Activated naive CD4-positive, alpha-beta T cell treated with Interleukin-2 at 50 U/mL for 16 hours (primary cell): ENCODE measurements at regions not wholly inside any gene's neighbourhood (a gene's known extent, or its start where the extent isn't known, plus 50 kb on each side); places are given as distances from the start of the nearest gene placed in this dataset.

Experiments
- DNase-seq: peaks from one replicate; pipeline ENCODE4 v3.0.0-alpha.2; 2020

DNA sequence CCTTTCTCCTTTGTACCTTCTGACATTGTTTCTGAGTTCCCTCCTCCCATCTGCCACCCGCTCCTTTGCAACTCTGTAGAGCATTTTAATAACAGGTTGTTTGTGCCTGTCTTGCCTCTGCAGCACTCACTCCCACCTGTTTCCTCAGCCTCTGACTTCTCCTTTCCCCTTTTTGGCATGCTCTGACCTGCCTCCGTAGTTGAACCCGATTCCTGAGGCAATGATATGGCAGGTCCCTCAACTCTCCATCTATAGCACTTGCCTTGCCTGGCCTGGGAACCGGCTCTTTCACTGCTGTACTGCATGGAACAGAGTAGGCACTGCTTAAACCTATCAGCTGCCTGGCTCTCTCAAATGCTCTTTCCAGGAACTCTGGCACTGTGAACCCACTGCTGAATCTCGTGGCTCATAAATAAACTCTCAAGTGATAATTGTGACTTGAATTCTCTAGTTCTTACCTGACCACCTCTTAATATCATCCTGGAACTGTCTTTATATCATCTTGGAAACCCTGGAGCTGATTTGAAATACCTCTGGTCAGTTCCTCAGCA lies 50.3 kb downstream of the UTRN start:
- DNase-seq: no peak

DNA sequence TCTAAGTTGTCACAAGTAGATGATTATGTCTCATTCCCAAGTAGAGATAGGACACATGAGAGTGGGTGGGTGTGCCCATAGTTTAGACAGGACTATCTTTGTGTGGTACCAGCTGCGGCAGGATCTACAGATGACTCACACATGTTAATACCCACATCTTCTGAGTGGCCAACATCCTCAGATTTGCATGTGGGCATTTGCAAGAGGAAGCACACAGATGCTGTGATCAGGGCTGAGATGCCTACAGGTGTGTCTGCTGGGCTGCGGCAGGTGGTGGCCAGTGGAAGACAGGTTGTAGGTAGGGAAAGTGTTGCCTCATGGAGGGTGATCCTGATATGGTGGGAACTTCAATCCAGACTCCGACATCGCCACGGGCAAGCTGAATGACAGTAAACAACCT lies 50.8 kb downstream of the UTRN start:
- no peak for DNase-seq

DNA sequence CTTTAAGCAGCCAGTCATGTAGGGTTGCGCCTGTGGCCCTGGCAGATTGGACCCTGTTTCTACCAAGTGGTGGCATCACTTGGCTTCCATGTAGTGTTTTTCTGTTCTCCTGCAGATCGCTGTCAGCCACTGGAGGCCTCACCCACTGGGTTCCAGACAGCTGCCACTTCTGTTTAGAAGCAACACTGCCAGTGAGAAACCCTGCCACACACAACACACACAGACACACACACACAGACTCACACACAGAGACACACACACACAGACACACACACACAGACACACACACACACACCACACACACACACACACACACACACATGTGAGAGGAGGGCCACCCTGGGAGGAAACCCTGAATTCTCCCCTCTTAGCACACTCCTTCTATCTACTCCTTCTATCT lies 51.8 kb downstream of the UTRN start:
- no peak for DNase-seq

DNA sequence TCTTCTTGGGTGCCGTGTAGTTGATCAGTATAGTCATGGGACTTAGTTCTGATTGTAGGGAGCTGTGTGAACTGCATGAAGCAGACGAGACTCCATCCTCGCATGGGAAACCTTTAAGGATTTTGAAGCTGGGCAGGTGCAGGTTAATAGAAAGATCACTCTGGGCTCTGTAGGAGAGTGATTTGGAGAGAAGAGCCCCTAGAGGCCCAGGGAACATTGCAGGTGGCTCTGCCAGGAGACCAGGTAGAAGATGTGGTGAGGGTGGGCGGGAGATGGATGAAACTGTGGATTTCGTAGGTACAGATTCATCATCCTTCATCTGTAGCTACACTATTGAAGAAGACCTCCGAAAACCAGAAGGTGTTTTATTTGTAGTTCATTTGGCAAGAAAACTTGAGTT lies 53.3 kb downstream of the UTRN start:
- DNase-seq: no peak

DNA sequence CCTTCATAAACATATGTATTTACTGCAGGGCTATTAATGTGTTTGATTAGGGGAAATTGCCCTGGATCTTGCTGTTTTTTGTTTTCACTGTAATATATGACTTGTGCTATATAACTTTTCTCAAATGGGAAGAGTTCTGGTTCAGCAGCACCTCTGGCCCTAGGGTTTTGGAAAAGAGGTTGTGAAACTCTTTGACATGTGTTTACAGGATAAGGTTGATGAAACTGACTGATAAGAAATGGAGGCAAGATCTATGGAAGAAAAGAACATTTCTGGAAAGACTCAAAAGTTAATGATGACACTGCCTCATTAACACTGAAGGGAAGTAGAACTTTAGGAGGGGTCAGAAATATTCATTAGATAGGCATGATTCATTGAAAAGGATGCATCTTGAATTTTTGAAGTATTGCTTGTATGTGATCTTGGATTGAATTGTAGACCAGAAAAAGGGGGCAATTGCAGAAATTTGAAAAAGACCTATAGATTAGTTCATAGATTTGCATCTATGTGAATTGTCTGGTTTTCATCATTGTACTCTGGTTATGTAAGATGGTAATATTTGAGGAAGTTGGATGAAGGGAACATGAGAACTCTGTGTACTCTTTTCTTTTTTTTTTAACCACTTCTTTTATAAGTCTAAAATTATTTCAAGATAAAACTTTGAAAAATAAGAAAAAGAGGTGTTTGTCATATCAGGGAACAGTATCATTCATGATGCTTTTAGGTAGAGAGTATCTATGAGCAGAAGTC lies 54.0 kb downstream of the UTRN start:
- no peak for DNase-seq

DNA sequence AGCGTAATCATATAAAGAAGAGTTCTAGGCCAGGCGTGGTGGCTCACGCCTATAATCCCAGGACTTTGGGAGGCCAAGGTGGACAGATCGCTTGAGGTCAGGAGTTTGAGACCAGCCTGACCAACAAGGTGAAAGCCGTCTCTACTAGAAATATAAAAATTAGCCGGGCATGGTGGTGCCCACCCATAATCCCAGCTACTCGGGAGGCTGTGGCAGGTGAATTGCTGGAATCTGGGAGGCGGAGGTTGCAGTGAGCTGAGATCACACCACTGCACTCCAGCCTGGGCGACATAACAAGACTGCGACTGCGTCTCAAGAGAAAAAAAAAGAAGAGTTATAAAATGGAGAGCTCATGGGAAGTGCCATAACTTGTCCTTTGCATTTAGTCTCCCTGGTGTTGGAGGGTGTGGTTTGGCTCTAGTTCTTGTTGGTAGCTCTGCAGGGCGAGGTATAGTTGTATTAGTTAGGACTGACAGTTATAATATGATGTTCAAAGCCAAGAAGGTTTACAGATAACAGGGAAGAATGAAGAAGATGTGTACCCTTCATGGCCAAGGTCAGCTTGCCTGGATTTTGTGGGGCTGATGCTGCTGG lies 54.8 kb downstream of the UTRN start:
- no peak for DNase-seq

DNA sequence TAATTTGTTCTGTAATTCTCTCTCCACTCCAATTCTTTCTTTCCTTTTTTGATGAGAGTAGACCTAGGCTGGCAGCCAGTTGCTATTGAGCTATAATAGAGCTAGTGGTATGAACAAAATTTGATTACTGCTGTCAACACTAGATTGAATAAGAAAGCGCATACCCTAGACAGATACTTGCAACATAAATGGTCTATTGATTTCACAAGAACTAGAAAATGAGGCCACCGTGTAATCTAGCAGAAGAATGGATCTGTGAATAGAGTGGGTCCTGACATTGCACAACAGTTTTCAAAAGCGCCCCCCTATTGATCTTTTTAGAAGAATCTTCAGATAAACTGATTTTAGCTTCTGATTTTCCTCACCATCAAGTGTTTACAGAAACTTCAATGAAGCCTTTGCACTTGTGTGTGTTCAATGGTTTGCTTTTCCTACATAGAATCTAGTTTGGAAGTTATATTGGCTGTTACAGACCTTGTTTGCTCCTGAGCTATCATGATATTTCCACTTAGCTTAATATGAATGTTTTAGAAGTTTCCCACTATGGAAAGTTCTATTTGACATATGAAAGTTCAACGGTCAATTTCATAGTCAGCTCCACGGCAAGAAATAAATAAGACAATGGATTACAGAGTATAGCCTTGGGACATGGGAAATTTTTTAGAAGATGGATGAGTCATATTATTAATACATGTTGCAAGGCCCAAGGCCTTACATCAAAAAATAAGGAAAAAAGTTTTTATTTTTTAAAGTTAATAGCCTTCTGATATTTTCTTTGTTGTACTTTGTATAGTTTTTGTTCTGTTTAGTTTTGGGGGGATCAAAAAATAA lies 55.6 kb downstream of the UTRN start:
- no peak for DNase-seq

DNA sequence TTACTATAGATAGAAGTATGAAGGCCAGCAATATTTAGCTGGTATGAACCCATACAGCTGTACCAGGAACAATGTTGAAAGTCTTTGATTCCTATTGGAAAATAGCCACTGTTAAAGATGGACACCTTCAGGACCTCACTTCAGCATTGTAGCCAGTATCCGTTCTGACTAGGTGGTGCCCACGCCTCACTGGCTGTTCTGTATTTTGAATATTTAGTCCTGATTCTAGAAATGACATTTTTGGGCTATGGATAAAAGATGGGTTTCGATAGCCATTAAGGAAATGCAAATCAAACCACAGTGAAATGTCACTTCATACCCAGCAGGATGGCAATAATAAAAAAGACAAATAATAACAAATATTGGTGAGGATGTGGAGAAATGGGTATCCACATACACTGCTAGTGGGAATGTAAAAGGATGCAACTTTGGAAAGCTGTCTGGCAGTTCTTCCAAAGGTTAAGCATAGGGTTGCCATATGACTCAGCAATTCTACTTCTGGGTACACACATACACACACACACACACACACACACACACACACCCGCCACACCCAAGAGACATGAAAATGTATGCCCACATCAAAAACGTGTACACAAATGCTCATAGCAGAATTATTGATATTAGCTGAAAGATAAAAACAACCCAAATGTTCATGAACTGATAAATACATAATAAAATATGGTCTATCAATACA lies 56.8 kb downstream of the UTRN start:
- no peak for DNase-seq

DNA sequence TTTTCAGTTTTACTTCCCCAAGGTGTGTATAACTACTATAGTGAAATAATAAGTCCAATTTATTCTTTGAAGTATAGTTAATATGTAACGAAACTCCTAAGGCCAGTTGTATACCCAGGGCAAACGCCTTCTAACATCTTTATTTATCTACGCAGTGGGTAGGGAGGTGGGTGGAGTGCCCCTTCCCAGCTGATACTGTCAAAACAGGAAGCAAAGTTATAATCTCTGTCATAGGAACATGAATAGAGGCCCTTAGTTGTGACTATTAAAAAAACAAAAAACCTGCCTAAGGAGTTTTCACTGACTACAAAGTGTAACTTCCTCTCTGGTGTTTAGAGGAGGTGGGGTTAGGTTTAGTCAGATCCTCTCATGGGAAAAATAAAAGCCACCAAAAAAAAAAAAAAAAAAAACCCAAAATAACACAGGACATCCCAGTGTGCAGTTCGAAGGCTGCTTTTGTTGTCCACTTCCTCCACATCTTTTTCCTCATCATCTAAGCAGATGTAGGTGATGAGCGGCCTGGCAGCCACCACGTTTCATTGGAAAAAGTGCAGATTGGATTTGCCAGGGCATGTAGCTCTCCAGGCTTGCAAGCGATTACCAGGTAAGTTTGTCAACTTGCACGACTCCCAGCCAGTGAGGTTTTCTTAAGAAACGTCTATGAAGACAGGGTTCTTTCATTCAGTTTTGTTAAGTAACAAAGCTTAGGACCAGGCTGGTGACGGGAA lies 58.7 kb downstream of the UTRN start:
- DNase-seq: peak; percentile 34

DNA sequence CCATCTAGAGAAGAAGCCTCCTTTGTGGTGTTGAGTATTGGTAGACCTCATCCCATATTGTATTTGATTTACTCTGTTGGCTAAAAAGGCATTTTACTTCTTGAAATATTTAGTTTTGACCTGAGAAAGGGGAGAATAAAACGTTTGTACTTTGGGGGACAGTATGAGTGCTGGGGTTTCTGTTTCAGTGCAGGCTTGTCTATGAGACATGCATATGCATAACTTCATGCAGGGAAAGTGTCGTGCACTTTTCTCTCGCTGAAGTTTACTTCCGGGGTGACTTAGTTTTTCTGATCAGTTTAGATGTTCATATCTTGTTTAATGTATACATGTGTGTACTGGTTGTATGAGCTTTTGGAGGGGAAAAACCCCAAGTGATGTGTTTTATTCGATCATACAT lies 59.5 kb downstream of the UTRN start:
- DNase-seq: peak; percentile 53

DNA sequence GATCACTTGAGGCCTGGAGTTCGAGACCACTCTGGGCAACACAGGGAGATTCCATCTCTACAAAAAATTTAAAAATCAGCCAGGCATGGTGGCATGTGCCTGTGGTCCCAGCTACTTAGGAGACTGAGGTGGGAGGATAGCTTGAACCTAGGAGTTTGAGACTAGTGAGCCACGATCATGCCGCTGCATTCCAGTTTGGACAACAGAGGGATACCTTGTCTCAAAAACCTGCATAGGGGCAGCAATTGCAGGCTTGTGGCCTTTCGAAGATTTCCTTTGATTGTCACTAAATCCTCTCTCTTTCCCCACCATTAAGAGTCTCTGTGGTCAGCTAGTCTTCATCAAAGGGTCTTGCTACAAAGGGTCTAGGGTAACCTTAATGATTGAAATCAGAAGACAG lies 60.3 kb downstream of the UTRN start:
- DNase-seq: no peak

DNA sequence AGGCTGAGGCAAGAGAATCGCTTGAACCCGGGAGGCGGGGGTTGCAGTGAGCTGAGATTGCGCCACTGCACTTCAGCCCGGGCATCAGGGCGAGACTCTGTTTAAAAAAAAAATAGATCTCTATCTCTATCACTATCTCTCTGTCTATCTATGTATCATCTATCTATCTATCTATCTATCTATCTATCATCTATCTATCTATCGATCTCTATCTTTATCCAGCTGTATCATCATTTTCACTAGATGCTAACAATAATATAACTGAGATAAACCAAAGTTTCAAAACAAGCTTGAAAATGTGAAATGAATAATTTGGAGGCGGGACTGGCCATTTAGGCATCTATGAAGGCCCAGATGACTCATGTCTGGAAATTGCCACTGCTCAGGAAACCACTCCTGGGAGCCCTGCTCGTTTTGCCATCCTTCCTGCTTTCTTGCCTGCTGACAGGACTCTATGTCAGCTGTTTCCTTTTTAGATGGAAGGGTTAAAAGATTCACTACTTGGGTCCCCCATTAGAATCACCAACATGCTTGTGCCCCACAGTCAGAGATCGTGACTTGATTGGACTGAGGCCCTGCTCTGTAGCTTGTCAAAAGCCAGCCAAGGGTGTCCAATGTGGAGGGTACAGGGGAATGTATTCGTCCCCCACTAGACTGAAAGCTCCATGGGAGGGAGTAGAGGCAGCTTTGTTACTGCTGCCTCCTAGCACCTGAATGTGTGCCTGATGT lies 61.7 kb downstream of the UTRN start:
- no peak for DNase-seq

DNA sequence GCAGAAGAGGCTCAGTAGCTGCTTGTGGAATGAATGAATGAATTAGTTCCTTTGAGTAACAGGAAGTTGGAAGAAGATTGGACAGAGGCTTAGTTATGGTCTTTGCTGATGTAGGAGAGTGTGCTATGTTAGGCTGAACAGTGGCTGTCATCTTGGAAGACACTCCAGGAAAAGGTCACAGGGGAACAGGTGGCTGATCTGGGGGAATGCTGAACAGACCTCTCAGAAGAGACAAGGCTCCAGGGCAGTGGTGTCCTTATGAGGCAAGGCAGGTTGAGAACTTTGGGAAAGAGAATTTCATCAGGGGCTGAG lies 62.3 kb downstream of the UTRN start:
- no peak for DNase-seq

DNA sequence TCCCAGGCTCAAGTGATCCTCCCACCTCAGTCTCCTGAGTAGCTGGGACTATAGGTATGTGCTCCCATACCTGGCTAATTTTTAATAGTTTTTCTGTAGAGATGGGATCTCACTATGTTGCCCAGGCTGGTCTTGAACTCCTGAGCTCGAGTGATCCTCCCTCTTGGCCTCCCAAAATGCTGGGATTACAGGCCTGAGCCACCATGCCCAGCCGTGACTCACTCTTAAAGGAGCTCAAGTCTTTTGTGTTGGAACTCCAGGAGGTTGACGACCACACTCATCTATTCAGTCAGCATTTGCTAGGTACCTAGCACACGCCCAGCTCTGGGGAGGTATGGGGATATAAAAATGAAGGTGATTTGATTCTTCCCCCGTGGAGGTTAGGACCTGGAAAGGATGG lies 62.8 kb downstream of the UTRN start:
- no peak for DNase-seq

DNA sequence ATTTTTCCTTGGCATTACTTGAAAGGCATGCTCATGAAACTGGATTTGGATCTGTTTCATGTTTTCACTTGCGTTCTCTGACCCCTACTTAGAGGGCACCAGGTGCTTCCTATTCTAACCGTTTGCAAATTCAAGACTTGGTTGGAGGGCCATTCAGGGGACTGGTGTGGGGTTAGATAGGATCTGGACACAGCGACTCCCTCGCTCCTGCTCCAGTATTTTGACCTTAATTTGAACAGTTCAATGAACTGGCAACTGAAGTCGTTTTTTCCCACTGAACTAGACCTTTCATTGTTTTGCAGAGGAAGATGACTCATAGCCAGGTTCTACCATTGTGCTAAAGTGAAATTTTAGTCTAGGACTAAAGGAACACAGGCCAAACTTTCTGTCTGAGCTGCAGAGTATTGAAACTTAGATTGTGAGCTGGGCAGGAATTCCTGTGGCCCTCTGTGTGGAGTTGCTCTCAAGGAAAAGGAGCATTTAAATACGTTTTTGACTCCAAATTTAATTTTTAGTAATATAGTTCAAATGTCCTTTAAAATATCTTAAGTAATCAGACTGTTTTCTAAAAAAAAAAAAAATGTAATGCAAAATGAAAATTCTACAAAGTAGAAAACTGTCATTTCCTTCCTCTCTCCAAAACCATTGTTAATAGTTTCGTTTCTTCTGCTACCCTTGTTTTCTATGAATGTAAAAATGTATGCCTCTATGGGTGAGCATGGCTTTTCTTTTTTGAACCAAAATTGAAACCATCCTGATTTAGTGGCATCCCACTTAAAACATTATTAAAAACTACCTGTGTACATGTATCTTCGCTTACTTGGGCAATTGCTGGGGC lies 64.8 kb downstream of the UTRN start:
- no peak for DNase-seq

DNA sequence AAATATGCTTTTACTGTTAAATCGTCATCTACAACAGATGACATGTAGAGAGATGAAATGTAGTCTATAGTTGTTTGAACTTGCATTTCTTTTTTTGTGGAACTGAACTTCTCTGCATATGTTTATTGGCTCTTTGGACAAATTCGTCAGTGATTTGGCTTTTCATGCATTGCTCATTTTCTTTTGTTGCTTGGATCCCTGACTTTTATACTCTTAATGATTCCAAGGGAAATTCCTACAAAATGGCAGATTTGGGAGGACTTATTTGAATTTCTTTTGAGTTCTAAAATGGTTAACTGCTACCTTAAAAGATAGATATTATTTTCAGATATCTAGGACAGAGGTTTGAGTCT lies 65.4 kb downstream of the UTRN start:
- DNase-seq: no peak

DNA sequence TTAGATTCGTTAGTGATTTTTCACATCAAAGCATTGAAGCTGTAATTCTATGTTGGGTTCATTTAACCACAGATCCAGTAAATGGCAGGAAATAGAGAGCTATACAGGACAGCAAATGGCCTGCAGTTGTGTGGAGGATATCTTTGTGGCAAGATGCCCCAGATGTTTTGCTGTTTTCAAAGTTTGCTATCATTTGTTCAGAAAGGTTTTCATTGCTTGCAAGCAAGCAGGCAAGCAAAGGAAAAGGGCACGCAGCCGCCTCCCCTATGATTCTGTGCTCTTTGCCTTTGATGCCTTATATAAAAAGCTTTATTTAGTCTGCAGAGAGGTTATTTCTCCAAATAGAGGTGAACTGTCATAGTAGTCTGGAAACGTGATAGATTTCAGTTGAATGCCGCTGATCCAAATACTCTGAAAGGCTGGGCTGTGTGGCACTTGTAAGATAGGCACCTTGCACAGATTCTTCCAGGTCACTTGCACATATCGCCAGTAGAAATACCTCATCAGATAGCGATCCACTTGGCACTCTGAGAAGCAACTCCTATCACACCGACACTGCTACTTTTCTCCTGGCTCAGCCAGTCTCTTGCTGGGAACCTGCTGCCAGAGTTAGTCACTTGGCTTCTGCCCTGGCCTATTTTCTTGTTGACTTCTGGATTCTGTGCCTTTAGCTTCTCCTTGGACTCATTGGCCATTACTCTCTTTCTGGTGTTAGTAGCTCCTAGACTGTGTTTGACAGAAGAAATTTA lies 66.4 kb downstream of the UTRN start:
- no peak for DNase-seq

DNA sequence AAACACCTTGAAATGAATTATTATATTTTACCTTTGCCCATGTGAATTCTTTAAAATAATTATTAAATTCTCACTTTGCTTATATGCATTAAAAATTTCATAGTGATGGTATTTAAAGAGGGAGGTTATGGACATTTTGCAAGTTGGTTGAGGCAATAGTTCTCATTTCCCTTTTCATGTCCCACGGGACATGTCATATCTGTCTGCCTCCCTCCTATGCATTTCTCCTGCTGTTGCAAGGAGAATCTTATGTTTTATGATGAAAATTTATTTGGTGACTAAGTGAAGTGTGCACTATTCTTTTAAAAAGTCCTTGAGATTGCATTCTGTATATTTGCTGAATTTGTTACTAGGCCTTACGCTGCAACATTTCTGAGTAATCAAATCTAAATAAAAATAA lies 67.2 kb downstream of the UTRN start:
- DNase-seq: no peak

DNA sequence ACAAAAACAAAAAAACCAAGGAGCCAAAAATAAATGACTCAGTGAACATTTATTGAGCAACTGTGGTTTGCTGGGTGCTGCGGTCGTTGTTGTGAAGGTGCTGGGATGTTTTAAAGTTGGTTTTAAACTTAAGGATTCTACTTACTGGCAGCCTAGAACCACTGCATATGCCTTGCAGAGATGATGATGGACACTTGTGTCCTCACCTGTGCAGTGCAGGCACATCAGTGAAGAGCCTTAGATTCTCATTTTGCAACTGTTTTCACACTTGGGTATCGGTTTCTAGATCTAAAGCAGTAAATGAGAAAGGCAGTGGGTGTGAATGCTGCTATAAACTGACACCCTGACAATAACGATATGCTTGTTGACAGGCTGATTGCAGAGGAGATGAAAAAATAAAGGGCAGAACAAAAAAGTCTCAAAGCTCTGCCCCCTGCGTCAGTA lies 68.8 kb downstream of the UTRN start:
- no peak for DNase-seq

DNA sequence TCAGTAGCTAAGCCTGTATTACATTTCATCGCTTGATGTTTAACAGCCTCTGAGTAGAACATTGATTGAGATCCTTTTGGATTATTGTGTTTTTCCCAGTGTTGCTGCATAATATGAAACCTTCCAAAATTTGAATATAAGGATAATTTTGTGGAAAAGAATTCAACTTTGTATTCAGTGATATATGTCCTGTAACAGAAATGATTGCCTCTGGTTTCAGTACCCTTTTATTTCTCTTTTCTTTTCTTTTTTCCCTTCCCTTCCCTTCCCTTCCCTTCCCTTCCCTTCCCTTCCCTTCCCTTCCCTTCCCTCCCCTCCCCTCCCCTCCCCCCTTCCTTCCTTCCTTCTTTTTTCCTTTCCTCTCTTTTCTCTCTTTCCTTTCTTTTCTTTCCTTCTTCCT lies 74.6 kb downstream of the UTRN start:
- DNase-seq: no peak
